GM12878 (cell line): ENCODE measurements at regions not wholly inside any gene's neighbourhood (a gene's known extent, or its start where the extent isn't known, plus 50 kb on each side); places are given as distances from the start of the nearest gene placed in this dataset.

ENCODE experiments used
- ATAC-seq: fragments of 200-7000 bp; cut with Tn5 transposase; 3 replicates; pipeline ENCODE4 v1.9.1; 2020; ENCODE audit warnings: mild to moderate bottlenecking, moderate library complexity
- BruUV-seq: library from RNA; stranded (reverse); fragments of 400-500 nt; replicated peaks from 2 replicates; lab custom pipeline; 2021; lab: Mats Ljungman, UMichigan
- CTCF ChIA-PET: fragments of 300-600 bp; sonication (Branson Sonifier 250); formaldehyde crosslinking; extraction: SDS; loops from one replicate; lab custom pipeline; 2021; ENCODE audit warnings: inconsistent platforms; lab: Yijun Ruan, JAX
- POLR2A ChIA-PET: fragments of 350-600 bp; formaldehyde crosslinking; extraction: SDS; loops from one replicate; lab custom pipeline; 2021; ENCODE audit warnings: inconsistent platforms; lab: Charles Lee
- RAD21 ChIA-PET: fragments of 300-600 bp; sonication (Branson Sonifier 250); formaldehyde crosslinking; loops from one replicate; lab custom pipeline; 2023; ENCODE audit warnings: antibody characterized with exemption; ENCODE audit not compliant: unreplicated experiment; lab: Charles Lee
- SMC1A ChIA-PET: fragments of 300-600 bp; sonication (Branson Sonifier 250); formaldehyde crosslinking; loops from one replicate; lab custom pipeline; 2023; ENCODE audit not compliant: unreplicated experiment, uncharacterized antibody; lab: Charles Lee
- DNase-seq: peaks from one replicate; pipeline ENCODE4 v3.0.0-alpha.2; 2011; ENCODE audit warnings: low read depth, low spot score
- FAIRE-seq: peaks from 3 replicates; lab custom pipeline; 2011; peaks lifted over from hg19 to GRCh38; lab: Jason Lieb, UNC
- H2AFZ ChIP-seq: 2 replicates; pipeline ENCODE4 v1.6.0; 2011; ENCODE audit warnings: low read depth, low read length, control low read depth; ENCODE audit not compliant: control insufficient read depth
- H3K27ac ChIP-seq: 2 replicates; pipeline ENCODE4 v1.5.1; 2011; ENCODE audit warnings: control low read depth; ENCODE audit not compliant: control insufficient read depth, insufficient read depth
- H3K27me3 ChIP-seq, 2 experiments: replicated peaks in 1 of 2; 2 replicates each; pipeline versions ENCODE4 v1.6.0 to v1.6.1; 2011; ENCODE audit warnings: low read length in 1 of 2; ENCODE audit not compliant: control insufficient read depth in 2 of 2, insufficient read depth in 2 of 2
- H3K36me3 ChIP-seq, 2 experiments: 2 replicates each; pipeline ENCODE4 v1.5.1; 2011; ENCODE audit warnings: low read length in 1 of 2; ENCODE audit not compliant: control insufficient read depth in 2 of 2, insufficient read depth in 2 of 2
- H3K4me1 ChIP-seq: 2 replicates; pipeline ENCODE4 v1.6.1; 2011; ENCODE audit warnings: mild to moderate bottlenecking, low read length, moderate library complexity, mixed read lengths; ENCODE audit not compliant: control insufficient read depth, insufficient read depth
- H3K4me2 ChIP-seq: 2 replicates; pipeline ENCODE4 v1.6.0; 2011; ENCODE audit warnings: control low read depth; ENCODE audit not compliant: control insufficient read depth, insufficient read depth
- H3K4me3 ChIP-seq: fragments of 200-600 bp; sonication (generic); 2 replicates; pipeline ENCODE4 v1.5.1; 2016
- H3K79me2 ChIP-seq: 2 replicates; pipeline ENCODE4 v1.6.0; 2011; ENCODE audit warnings: low read length; ENCODE audit not compliant: control insufficient read depth, insufficient read depth
- H3K9ac ChIP-seq: 2 replicates; pipeline ENCODE4 v1.8.0; 2011; ENCODE audit warnings: low read length, control low read depth, mixed read lengths; ENCODE audit not compliant: control insufficient read depth, insufficient read depth
- H3K9me3 ChIP-seq: replicated peaks from 3 replicates; pipeline ENCODE4 v1.5.1; 2011; ENCODE audit warnings: mild to moderate bottlenecking, low read length; ENCODE audit not compliant: control insufficient read depth, insufficient read depth
- H4K20me1 ChIP-seq: 2 replicates; pipeline ENCODE4 v1.6.0; 2011; ENCODE audit not compliant: control insufficient read depth, insufficient read depth
- ATF2 ChIP-seq: IDR thresholded peaks from 2 replicates; pipeline ENCODE4 v1.6.1; 2012; ENCODE audit warnings: low read length, inconsistent platforms
- ATF3 ChIP-seq: IDR thresholded peaks from 2 replicates; pipeline ENCODE4 v1.6.1; 2011; ENCODE audit warnings: low read depth, mild to moderate bottlenecking, low read length, moderate library complexity, borderline replicate concordance; ENCODE audit errors: extremely low read depth
- BMI1 ChIP-seq: fragments of 450-650 bp; IDR thresholded peaks from 2 replicates; pipeline ENCODE4 v1.6.1; 2016; ENCODE audit warnings: mild to moderate bottlenecking, moderate library complexity, borderline replicate concordance
- CHD4 ChIP-seq: fragments of 200-600 bp; sonication (generic); IDR thresholded peaks from 2 replicates; pipeline ENCODE4 v1.6.1; 2016; ENCODE audit warnings: mild to moderate bottlenecking
- ESRRA ChIP-seq: IDR thresholded peaks from 2 replicates; pipeline ENCODE4 v1.6.1; 2012; ENCODE audit warnings: mild to moderate bottlenecking, low read length, improper control_type of control experiment
- JUNB ChIP-seq: IDR thresholded peaks from 2 replicates; pipeline ENCODE4 v1.6.1; 2016; ENCODE audit warnings: antibody characterized with exemption, mild to moderate bottlenecking
- NFIC ChIP-seq: IDR thresholded peaks from 2 replicates; pipeline ENCODE4 v1.6.1; 2012; ENCODE audit warnings: low read depth, mild to moderate bottlenecking, inconsistent platforms, low read length, moderate library complexity
- NR2C2 ChIP-seq: IDR thresholded peaks from 2 replicates; pipeline ENCODE4 v1.6.1; 2011; ENCODE audit warnings: borderline replicate concordance, low read depth; ENCODE audit not compliant: control insufficient read depth, insufficient read length
- RAD51 ChIP-seq: fragments of 450-650 bp; IDR thresholded peaks from 2 replicates; pipeline ENCODE4 v1.6.1; 2016; ENCODE audit warnings: moderate library complexity, mild to moderate bottlenecking, inconsistent platforms
- REST ChIP-seq: IDR thresholded peaks from 2 replicates; pipeline ENCODE4 v1.6.1; 2012; ENCODE audit warnings: mild to moderate bottlenecking, low read depth, low read length
- SMAD5 ChIP-seq: IDR thresholded peaks from 2 replicates; pipeline ENCODE4 v1.6.1; 2016; ENCODE audit warnings: antibody characterized with exemption, low read depth
- STAT1 ChIP-seq: fragments of 450-650 bp; conservative IDR thresholded peaks from 2 replicates; pipeline ENCODE4 v1.6.1; 2014; ENCODE audit warnings: antibody characterized with exemption, mild to moderate bottlenecking
- TBL1XR1 ChIP-seq: IDR thresholded peaks from 2 replicates; pipeline ENCODE4 v1.6.1; 2012; ENCODE audit warnings: low read depth, low read length, improper control_type of control experiment
- ZNF217 ChIP-seq: fragments of 450-650 bp; IDR thresholded peaks from 2 replicates; pipeline ENCODE4 v1.6.1; 2017; ENCODE audit warnings: antibody characterized with exemption, mild to moderate bottlenecking
- WGBS: methylation state at CpG from one replicate; pipeline ENCODE4 v1.1.6; 2016; ENCODE audit warnings: low lambda C conversion rate; ENCODE audit not compliant: insufficient replicate concordance, insufficient coverage; ENCODE audit errors: missing lambda C conversion rate; 5-methylcytosine and 5-hydroxymethylcytosine counted together
- in situ Hi-C: fragments of 300-500 bp; cut with MboI; formaldehyde crosslinking; loops from 9 replicates; pipeline ENCODE4 v1.14.3; 2018; ENCODE audit warnings: mixed read lengths
- intact Hi-C: fragments of 100-400 bp; cut with micrococcal nuclease; formaldehyde crosslinking; loops from one replicate; pipeline ENCODE4 v1.14.2; 2022; ENCODE audit not compliant: unreplicated experiment
- TF ChIP-seq, protein P1 (sequence below): IDR thresholded peaks from 2 replicates; pipeline ENCODE4 v1.6.1; 2012; ENCODE audit warnings: improper control_type of control experiment, low read depth, low read length; ENCODE audit not compliant: insufficient replicate concordance

DNA sequence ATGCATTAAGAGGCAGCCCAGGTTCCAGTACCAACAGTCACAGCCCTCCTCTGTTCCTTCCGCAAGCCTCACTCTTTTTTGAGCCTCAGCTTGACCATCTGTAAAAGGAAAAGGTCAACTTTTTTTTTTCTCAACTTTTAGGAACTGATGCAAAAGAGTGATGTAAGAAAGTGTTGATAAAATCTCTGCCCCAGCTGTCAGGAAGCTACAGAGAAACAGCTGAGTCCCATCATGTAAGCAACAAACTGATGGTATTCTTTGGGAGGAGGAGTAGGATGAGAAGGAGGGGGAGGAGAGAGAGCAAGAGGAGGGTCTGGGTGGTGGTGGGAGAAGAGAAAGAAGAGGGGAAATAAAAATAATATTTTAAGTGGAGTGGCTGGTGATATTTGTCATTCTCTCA is 233.9 kb upstream of the TSHZ3 start:
- no peak for ATAC-seq
- TF ChIP-seq JUNB = no peak
- no peak for TF ChIP-seq BMI1
- TF ChIP-seq SMAD5 = no peak
- no peak for TF ChIP-seq RAD51
- TF ChIP-seq REST = no peak
- no peak for TF ChIP-seq NR2C2
- TF ChIP-seq CHD4 = no peak
- TF ChIP-seq, protein P1, sequence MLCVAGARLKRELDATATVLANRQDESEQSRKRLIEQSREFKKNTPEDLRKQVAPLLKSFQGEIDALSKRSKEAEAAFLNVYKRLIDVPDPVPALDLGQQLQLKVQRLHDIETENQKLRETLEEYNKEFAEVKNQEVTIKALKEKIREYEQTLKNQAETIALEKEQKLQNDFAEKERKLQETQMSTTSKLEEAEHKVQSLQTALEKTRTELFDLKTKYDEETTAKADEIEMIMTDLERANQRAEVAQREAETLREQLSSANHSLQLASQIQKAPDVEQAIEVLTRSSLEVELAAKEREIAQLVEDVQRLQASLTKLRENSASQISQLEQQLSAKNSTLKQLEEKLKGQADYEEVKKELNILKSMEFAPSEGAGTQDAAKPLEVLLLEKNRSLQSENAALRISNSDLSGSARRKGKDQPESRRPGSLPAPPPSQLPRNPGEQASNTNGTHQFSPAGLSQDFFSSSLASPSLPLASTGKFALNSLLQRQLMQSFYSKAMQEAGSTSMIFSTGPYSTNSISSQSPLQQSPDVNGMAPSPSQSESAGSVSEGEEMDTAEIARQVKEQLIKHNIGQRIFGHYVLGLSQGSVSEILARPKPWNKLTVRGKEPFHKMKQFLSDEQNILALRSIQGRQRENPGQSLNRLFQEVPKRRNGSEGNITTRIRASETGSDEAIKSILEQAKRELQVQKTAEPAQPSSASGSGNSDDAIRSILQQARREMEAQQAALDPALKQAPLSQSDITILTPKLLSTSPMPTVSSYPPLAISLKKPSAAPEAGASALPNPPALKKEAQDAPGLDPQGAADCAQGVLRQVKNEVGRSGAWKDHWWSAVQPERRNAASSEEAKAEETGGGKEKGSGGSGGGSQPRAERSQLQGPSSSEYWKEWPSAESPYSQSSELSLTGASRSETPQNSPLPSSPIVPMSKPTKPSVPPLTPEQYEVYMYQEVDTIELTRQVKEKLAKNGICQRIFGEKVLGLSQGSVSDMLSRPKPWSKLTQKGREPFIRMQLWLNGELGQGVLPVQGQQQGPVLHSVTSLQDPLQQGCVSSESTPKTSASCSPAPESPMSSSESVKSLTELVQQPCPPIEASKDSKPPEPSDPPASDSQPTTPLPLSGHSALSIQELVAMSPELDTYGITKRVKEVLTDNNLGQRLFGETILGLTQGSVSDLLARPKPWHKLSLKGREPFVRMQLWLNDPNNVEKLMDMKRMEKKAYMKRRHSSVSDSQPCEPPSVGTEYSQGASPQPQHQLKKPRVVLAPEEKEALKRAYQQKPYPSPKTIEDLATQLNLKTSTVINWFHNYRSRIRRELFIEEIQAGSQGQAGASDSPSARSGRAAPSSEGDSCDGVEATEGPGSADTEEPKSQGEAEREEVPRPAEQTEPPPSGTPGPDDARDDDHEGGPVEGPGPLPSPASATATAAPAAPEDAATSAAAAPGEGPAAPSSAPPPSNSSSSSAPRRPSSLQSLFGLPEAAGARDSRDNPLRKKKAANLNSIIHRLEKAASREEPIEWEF = no peak
- no peak for TF ChIP-seq NFIC
- no peak for TF ChIP-seq STAT1
- TF ChIP-seq ATF3 = no peak
- no peak for TF ChIP-seq ZNF217
- no peak for TF ChIP-seq TBL1XR1
- TF ChIP-seq ESRRA = no peak
- TF ChIP-seq ATF2 = no peak

More for the DNA sequence above, 233.9 kb upstream of the TSHZ3 start:
- Histone ChIP-seq H2AFZ (no peak overlapping the region), H3K4me3 (no peak overlapping the region), H3K79me2 (no peaks in the 10 kb centered on the region), H3K36me3 (no peaks in the 10 kb centered on the region), H3K27me3 (no peaks in the 10 kb centered on the region), H3K4me1 (no peaks in the 10 kb centered on the region), H3K9ac (no peak overlapping the region), H3K4me2 (no peak overlapping the region), H3K27ac (no peak overlapping the region), H4K20me1 (no peaks in the 10 kb centered on the region), H3K9me3 (no peaks in the 10 kb centered on the region)
- RAD21 ChIA-PET = no interaction called here
- DNase-seq (no peak), FAIRE-seq (no peak)
- SMC1A ChIA-PET = no interaction called here
- BruUV-seq = no TSS peak
- 100% methylated on average over 1 of the region's 1 CpG for WGBS
- CTCF ChIA-PET = no interaction called here
- in situ Hi-C loops (no loop called here), intact Hi-C loops (no loop called here)
- POLR2A ChIA-PET = no interaction called here
